SK-N-MC (cell line): ENCODE measurements at regions not wholly inside any gene's neighbourhood (a gene's known extent, or its start where the extent isn't known, plus 50 kb on each side); places are given as distances from the start of the nearest gene placed in this dataset.

ENCODE experiments used
- EZH2 ChIP-seq: fragments of 200-600 bp; sonication (generic); IDR thresholded peaks from one replicate; pipeline ENCODE4 v1.6.1; 2017; ENCODE audit warnings: antibody characterized with exemption
- FOXP2 ChIP-seq: optimal IDR thresholded peaks from 2 replicates; pipeline ENCODE3; 2011; ENCODE audit warnings: mild to moderate bottlenecking, moderate library complexity; ENCODE audit not compliant: insufficient read depth; ENCODE audit errors: extremely low read length, control extremely low read depth
- POLR2AphosphoS5 ChIP-seq: IDR thresholded peaks from 2 replicates; pipeline ENCODE4 v1.6.1; 2012; ENCODE audit warnings: mild to moderate bottlenecking, low read depth, low read length, borderline replicate concordance

- TF ChIP-seq EZH2 (no peak), POLR2AphosphoS5 (no peak), FOXP2 (no peak)
These were observed 96.3 kb upstream of the CLMN start for GRCh38 chr14:95415993-95416392.
